Esophagus squamous epithelium (tissue), 5 donors: ENCODE measurements at regions not wholly inside any gene's neighbourhood (a gene's known extent, or its start where the extent isn't known, plus 50 kb on each side); places are given as distances from the start of the nearest gene placed in this dataset.

Experiments used
- DNase-seq: peaks from one replicate; lab custom pipeline; 2025; lab: John Stamatoyannopoulos, UW
- H3K27ac ChIP-seq, 4 donors: fragments of 200-600 bp; sonication (generic); one replicate each; pipeline ENCODE4 v1.5.1; 2016 to 2019; ENCODE audit warnings: mild to moderate bottlenecking in 1 of 4
- H3K27me3 ChIP-seq, 4 donors: fragments of 200-600 bp; sonication (generic); 1 replicate in 3 of 4; 2 replicates in 1 of 4; pipeline versions ENCODE4 v1.5.1 to v1.6.0; 2017 to 2021; ENCODE audit warnings: antibody characterized with exemption in 1 of 4
- H3K36me3 ChIP-seq, 3 donors: fragments of 200-600 bp; sonication (generic); one replicate each; pipeline ENCODE4 v1.5.1; 2016 to 2019
- H3K4me1 ChIP-seq, 3 donors: fragments of 200-600 bp; sonication (generic); one replicate each; pipeline ENCODE4 v1.5.1; 2017 to 2019
- H3K4me3 ChIP-seq, 4 donors: fragments of 200-600 bp; sonication (generic); 1 replicate in 3 of 4; 2 replicates in 1 of 4; pipeline ENCODE4 v1.5.1; 2016 to 2019; ENCODE audit warnings: mild to moderate bottlenecking in 2 of 4, moderate library complexity in 1 of 4
- H3K9me3 ChIP-seq, 3 donors: fragments of 200-600 bp; sonication (generic); one replicate each; pipeline ENCODE4 v1.5.1; 2016 to 2019
- POLR2A ChIP-seq, 4 donors: fragments of 450-650 bp; IDR thresholded peaks; one replicate each; pipeline ENCODE4 v1.6.1; 2017; ENCODE audit warnings: antibody characterized with exemption in 4 of 4, mild to moderate bottlenecking in 4 of 4, moderate library complexity in 3 of 4
- WGBS, 2 donors: methylation state at CpG; one replicate each; pipeline ENCODE4 v1.1.5; 2018; 5-methylcytosine and 5-hydroxymethylcytosine counted together
- intact Hi-C: fragments of 100-400 bp; cut with DNase I; formaldehyde crosslinking; loops from one replicate; pipeline ENCODE4 v1.15.0; 2022
- TF ChIP-seq, protein P1 (sequence below), 6 experiments: fragments of 450-650 bp in 4 of 6; fragments of 200-600 bp in 2 of 6; sonication (generic) in 2 of 6; IDR thresholded peaks; one replicate each; pipeline ENCODE4 v1.5.1; 2016 to 2019; ENCODE audit warnings: antibody characterized with exemption in 6 of 6, mild to moderate bottlenecking in 4 of 6, moderate library complexity in 4 of 6
- donor health status: DM: yes; HTN: yes; CAD: no.

DNA sequence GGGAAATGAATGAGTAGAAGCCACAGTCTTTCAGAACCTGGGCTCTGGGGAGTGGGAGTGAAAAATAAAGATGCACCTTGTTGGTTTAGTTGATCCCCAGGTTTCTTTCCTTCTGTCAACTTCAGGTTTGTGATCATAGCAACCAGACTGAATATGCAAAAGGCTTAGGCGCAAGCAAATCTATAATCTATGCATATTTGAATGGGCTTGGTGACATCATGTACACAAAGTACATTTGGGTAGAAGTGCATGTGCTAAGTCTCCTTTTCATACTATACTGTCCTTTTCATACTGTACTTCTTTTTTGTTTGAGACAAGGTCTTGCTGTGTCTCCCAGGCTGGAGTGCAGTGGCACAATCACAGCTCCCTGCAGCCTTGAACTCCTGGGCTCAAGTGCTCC is 132.4 kb upstream of the C2CD4B start:
- no peaks in the 10 kb centered on the region for H3K36me3 ChIP-seq
- no peak overlapping the region for H3K4me3 ChIP-seq
- H3K27me3 ChIP-seq: peaks cover 0 to 43% (median 0%) of the 10 kb centered on the region in 4 donors
- H3K27ac ChIP-seq: no peak overlapping the region
- TF ChIP-seq, protein P1, sequence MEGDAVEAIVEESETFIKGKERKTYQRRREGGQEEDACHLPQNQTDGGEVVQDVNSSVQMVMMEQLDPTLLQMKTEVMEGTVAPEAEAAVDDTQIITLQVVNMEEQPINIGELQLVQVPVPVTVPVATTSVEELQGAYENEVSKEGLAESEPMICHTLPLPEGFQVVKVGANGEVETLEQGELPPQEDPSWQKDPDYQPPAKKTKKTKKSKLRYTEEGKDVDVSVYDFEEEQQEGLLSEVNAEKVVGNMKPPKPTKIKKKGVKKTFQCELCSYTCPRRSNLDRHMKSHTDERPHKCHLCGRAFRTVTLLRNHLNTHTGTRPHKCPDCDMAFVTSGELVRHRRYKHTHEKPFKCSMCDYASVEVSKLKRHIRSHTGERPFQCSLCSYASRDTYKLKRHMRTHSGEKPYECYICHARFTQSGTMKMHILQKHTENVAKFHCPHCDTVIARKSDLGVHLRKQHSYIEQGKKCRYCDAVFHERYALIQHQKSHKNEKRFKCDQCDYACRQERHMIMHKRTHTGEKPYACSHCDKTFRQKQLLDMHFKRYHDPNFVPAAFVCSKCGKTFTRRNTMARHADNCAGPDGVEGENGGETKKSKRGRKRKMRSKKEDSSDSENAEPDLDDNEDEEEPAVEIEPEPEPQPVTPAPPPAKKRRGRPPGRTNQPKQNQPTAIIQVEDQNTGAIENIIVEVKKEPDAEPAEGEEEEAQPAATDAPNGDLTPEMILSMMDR (IDR thresholded peaks at IDR 0.05): no peak
- no peak for TF ChIP-seq POLR2A (IDR thresholded peaks at IDR 0.05)
- H3K4me1 ChIP-seq: no peaks in the 10 kb centered on the region
- DNase-seq: no peak
- no peaks in the 10 kb centered on the region for H3K9me3 ChIP-seq
- 89 to 100% methylated on average over 1 of the region's 1 CpG for WGBS, 2 donors
- intact Hi-C loops: no loop called here

DNA sequence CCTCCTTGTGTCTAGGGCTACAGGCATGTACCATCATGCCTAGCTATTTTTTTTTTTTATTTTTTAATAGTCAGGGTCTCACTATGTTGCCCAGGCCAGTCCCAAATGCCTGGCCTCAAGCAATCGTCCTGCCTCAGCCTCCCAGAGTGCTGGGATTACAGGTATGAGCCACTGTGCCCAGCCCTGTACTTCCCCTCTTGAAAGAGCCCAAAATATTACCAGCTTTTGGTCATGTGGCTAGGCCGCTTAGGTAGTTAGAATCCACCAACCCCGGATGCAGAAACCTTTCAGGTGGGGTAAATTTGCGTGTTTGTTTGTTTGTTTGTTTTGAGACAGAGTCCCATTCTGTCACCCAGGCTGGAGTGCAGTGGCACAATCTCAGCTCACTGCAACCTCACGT is 132.8 kb upstream of the C2CD4B start:
- Histone ChIP-seq H3K27ac (no peak overlapping the region), H3K4me1 (no peaks in the 10 kb centered on the region), H3K9me3 (no peaks in the 10 kb centered on the region), H3K36me3 (no peaks in the 10 kb centered on the region), H3K4me3 (no peak overlapping the region), H3K27me3 (peaks cover 0 to 39% (median 0%) of the 10 kb centered on the region in 4 donors)
- 74 to 84% methylated on average over 5 of the region's 5 CpGs for WGBS, 2 donors
- DNase-seq: no peak
- intact Hi-C loops: no loop called here
- TF ChIP-seq POLR2A (IDR thresholded peaks at IDR 0.05): no peak
- TF ChIP-seq, protein P1 (IDR thresholded peaks at IDR 0.05): no peak

DNA sequence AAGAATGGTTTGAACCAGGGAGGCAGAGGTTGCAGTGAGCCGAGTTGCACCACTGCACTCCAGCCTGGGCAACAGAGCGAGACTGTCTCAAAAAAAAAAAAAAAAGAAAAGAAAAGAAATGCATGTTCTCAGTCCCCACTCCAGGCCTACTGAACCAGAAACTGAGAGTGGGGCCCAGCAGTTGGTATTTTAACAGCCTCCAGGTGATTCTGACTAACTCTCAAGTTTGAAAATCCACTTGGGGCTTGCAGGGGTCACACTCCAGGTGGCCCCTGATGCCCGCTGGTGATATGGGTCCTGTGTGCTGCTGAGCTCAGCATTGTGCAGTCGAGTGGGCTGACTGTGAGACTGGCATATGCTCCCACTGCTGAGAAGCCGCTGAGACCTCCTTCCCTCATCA is 133.7 kb upstream of the C2CD4B start:
- Histone ChIP-seq H3K4me1 (no peaks in the 10 kb centered on the region), H3K27ac (no peak overlapping the region), H3K27me3 (peaks cover 0 to 36% (median 0%) of the 10 kb centered on the region in 4 donors), H3K9me3 (no peaks in the 10 kb centered on the region), H3K36me3 (no peaks in the 10 kb centered on the region), H3K4me3 (no peak overlapping the region)
- TF ChIP-seq, protein P1 (IDR thresholded peaks at IDR 0.05): no peak
- no peak for TF ChIP-seq POLR2A (IDR thresholded peaks at IDR 0.05)
- 90 to 93% methylated on average over 4 to 5 of the region's 5 CpGs for WGBS, 2 donors
- DNase-seq: no peak
- intact Hi-C loops: no loop called here

DNA sequence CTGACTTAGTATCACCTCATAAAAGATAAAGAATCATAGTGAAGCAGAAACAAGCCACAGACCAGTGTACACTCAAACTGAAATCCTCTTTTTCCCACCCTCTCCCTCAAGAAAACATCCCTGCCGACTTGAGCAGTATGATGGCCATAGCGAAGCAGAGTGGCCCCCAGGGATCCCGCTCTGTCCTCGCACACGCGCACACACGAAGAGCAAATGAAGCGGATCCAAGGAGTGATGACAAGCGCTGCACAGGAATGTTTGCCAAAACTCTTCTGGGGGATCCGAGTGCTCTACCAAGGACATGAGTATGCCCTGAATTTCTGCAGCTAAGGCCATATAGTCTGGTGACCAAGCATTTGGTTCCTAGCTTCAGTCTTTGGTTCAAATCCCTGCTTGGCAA is 134.5 kb upstream of the C2CD4B start:
- WGBS, 2 donors: 85 to 89% methylated on average over 10 of the region's 10 CpGs
- no peak for TF ChIP-seq POLR2A (IDR thresholded peaks at IDR 0.05)
- TF ChIP-seq, protein P1 (IDR thresholded peaks at IDR 0.05): no peak
- Histone ChIP-seq H3K27ac (no peak overlapping the region), H3K36me3 (no peaks in the 10 kb centered on the region), H3K9me3 (no peaks in the 10 kb centered on the region), H3K4me3 (no peak overlapping the region), H3K4me1 (no peaks in the 10 kb centered on the region), H3K27me3 (peaks cover 0 to 35% (median 0%) of the 10 kb centered on the region in 4 donors)
- intact Hi-C loops: no loop called here
- no peak for DNase-seq

DNA sequence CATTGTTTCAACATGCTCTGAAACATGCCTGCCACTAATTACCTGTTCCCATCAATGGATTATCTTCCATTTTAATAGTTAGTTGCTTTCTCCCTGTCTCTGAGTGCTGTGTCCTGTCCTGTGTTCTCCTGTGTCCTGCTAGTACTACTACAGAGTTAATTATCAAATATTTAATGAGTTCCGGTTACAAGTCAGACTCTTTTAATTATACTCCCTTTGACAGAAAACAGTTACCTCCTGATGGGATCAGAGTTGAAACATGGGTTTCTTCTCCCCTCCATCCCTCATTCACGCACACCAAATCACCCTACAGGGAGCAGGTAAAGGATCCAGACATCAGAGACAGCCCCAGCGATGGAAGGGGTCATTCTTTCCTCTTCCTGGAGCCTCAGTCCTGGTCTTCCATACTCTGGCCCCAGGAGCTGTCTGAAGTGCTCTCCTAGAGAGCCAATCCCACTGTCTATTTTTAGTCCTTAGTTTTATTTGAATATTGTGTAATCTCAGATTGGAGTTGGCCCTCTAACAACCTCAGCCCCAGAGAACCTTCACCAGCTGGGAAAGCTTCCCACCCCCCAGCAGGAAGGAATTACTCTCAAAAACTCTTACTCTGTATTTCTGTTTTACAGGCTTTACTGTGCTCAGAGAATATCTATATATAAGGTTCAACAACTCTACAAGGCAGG is 137.0 kb upstream of the C2CD4B start:
- H3K4me3 ChIP-seq: no peak overlapping the region
- intact Hi-C loops: no loop called here
- DNase-seq: no peak
- TF ChIP-seq, protein P1 (IDR thresholded peaks at IDR 0.05): no peak
- TF ChIP-seq POLR2A (IDR thresholded peaks at IDR 0.05): no peak
- no peaks in the 10 kb centered on the region for H3K36me3 ChIP-seq
- WGBS, 2 donors: 66 to 81% methylated on average over 3 of the region's 3 CpGs
- peaks cover 0 to 7% (median 5%) of the 10 kb centered on the region in 3 donors for H3K4me1 ChIP-seq
- H3K27ac ChIP-seq: no peak overlapping the region
- peaks cover 0 to 27% (median 0%) of the 10 kb centered on the region in 4 donors for H3K27me3 ChIP-seq
- no peaks in the 10 kb centered on the region for H3K9me3 ChIP-seq
